IMR-90 (cell line): ENCODE measurements at regions not wholly inside any gene's neighbourhood (a gene's known extent, or its start where the extent isn't known, plus 50 kb on each side); places are given as distances from the start of the nearest gene placed in this dataset.

Experiments used
- ATAC-seq: fragments of 200-7000 bp; cut with Tn5 transposase; 2 replicates; pipeline ENCODE4 v1.9.1; 2020; ENCODE audit warnings: low read depth, mild to moderate bottlenecking, moderate library complexity
- BruUV-seq: library from RNA; stranded (reverse); fragments of 400-500 nt; replicated peaks from 2 replicates; lab custom pipeline; 2021; lab: Mats Ljungman, UMichigan
- CTCF ChIA-PET: fragments of 300-600 bp; formaldehyde crosslinking; extraction: SDS; loops from one replicate; lab custom pipeline; 2021; ENCODE audit warnings: antibody characterized with exemption; lab: Yijun Ruan, JAX
- POLR2A ChIA-PET: fragments of 300-600 bp; sonication (Branson Sonifier 250); formaldehyde crosslinking; loops from one replicate; lab custom pipeline; 2022; ENCODE audit warnings: antibody characterized with exemption; ENCODE audit not compliant: unreplicated experiment; lab: Charles Lee
- DNase-seq: peaks from one replicate; pipeline ENCODE4 v3.0.0; 2013
- H2AFZ ChIP-seq: replicated peaks from 2 replicates; pipeline ENCODE3; 2013; ENCODE audit warnings: low read length, mild to moderate bottlenecking; ENCODE audit not compliant: poor library complexity
- H2AK5ac ChIP-seq: 2 replicates; pipeline ENCODE4 v1.6.1; 2013; ENCODE audit warnings: low read depth, low read length, inconsistent platforms
- H2AK9ac ChIP-seq: replicated peaks from 2 replicates; pipeline ENCODE3; 2013; ENCODE audit warnings: mild to moderate bottlenecking, low read depth, low read length, moderate library complexity; ENCODE audit not compliant: poor library complexity
- H2BK120ac ChIP-seq: 2 replicates; pipeline ENCODE4 v1.6.1; 2013; ENCODE audit warnings: low read depth, low read length, inconsistent platforms
- H2BK15ac ChIP-seq: 3 replicates; pipeline ENCODE4 v1.6.1; 2013; ENCODE audit warnings: low read depth, low read length, inconsistent platforms
- H2BK20ac ChIP-seq: 2 replicates; pipeline ENCODE4 v1.6.1; 2013; ENCODE audit warnings: low read depth, mild to moderate bottlenecking, inconsistent platforms, low read length, moderate library complexity
- H2BK5ac ChIP-seq: 2 replicates; pipeline ENCODE4 v1.6.1; 2013; ENCODE audit warnings: mild to moderate bottlenecking, low read depth, low read length, inconsistent platforms; ENCODE audit not compliant: poor library complexity, severe bottlenecking
- H3K14ac ChIP-seq: replicated peaks from 2 replicates; pipeline ENCODE4 v1.6.1; 2013; ENCODE audit warnings: low read depth, low read length, inconsistent platforms
- H3K18ac ChIP-seq: 2 replicates; pipeline ENCODE4 v1.6.1; 2013; ENCODE audit warnings: low read depth, low read length, control low read depth
- H3K23ac ChIP-seq: 2 replicates; pipeline ENCODE4 v1.6.1; 2013; ENCODE audit warnings: low read depth, low read length, inconsistent platforms
- H3K27ac ChIP-seq: 2 replicates; pipeline ENCODE4 v1.5.1; 2013; ENCODE audit warnings: mild to moderate bottlenecking, control low read depth, low read length; ENCODE audit not compliant: insufficient read depth
- H3K27me3 ChIP-seq: 2 replicates; pipeline ENCODE4 v1.6.1; 2013; ENCODE audit warnings: low read length; ENCODE audit not compliant: control insufficient read depth, insufficient read depth
- H3K36me3 ChIP-seq: 2 replicates; pipeline ENCODE4 v1.6.1; 2013; ENCODE audit warnings: low read length, mixed read lengths; ENCODE audit not compliant: control insufficient read depth, insufficient read depth
- H3K4ac ChIP-seq: 2 replicates; pipeline ENCODE4 v1.6.1; 2013; ENCODE audit warnings: low read depth, low read length, inconsistent platforms
- H3K4me1 ChIP-seq: 2 replicates; pipeline ENCODE4 v1.6.1; 2013; ENCODE audit warnings: low read length, mixed read lengths; ENCODE audit not compliant: control insufficient read depth, insufficient read depth
- H3K4me2 ChIP-seq: 2 replicates; pipeline ENCODE4 v1.6.1; 2013; ENCODE audit warnings: low read depth, mild to moderate bottlenecking, control low read depth, low read length, moderate library complexity
- H3K4me3 ChIP-seq: 2 replicates; pipeline ENCODE4 v1.5.1; 2013; ENCODE audit warnings: low read depth, mild to moderate bottlenecking, control low read depth, low read length, moderate library complexity; ENCODE audit not compliant: insufficient read depth
- H3K56ac ChIP-seq: 2 replicates; pipeline ENCODE4 v1.6.1; 2013; ENCODE audit warnings: low read length, inconsistent platforms; ENCODE audit not compliant: insufficient read depth; ENCODE audit errors: extremely low read depth
- H3K79me1 ChIP-seq, 2 experiments: 2 replicates each; pipeline ENCODE4 v1.6.1; 2013; ENCODE audit warnings: low read length in 2 of 2, inconsistent platforms in 1 of 2, low read depth in 1 of 2
- H3K9ac ChIP-seq: 2 replicates; pipeline ENCODE4 v1.6.1; 2013; ENCODE audit warnings: low read depth, low read length, control low read depth
- H3K9me1 ChIP-seq: 2 replicates; pipeline ENCODE4 v1.6.1; 2013; ENCODE audit warnings: low read length, inconsistent platforms; ENCODE audit not compliant: insufficient read depth
- H3K9me3 ChIP-seq: 2 replicates; pipeline ENCODE4 v1.6.1; 2013; ENCODE audit warnings: low read length; ENCODE audit not compliant: control insufficient read depth, insufficient read depth
- H4K20me1 ChIP-seq: 2 replicates; pipeline ENCODE4 v1.6.1; 2013; ENCODE audit warnings: low read length, inconsistent platforms; ENCODE audit not compliant: insufficient read depth
- H4K5ac ChIP-seq: 2 replicates; pipeline ENCODE4 v1.6.1; 2013; ENCODE audit warnings: mild to moderate bottlenecking, low read depth, low read length, control low read depth
- H4K8ac ChIP-seq, 2 experiments: 2 replicates each; pipeline ENCODE4 v1.6.1; 2013; ENCODE audit warnings: low read depth in 2 of 2, low read length in 2 of 2, control low read depth in 1 of 2, inconsistent platforms in 1 of 2
- H4K91ac ChIP-seq: 2 replicates; pipeline ENCODE4 v1.6.1; 2013; ENCODE audit warnings: low read depth, low read length, inconsistent platforms; ENCODE audit not compliant: insufficient read depth
- BHLHE40 ChIP-seq: fragments of 150-350 bp; IDR thresholded peaks from 2 replicates; pipeline ENCODE4 v1.6.1; 2016; ENCODE audit warnings: mild to moderate bottlenecking, low read depth, low read length
- CEBPB ChIP-seq: IDR thresholded peaks from 2 replicates; pipeline ENCODE4 v1.6.1; 2012; ENCODE audit warnings: low read depth, low read length, improper control_type of control experiment
- ELK1 ChIP-seq: fragments of 150-350 bp; IDR thresholded peaks from 2 replicates; pipeline ENCODE4 v1.6.1; 2016; ENCODE audit warnings: low read depth, mild to moderate bottlenecking, low read length, moderate library complexity, borderline replicate concordance
- FOS ChIP-seq: fragments of 150-350 bp; IDR thresholded peaks from 2 replicates; pipeline ENCODE4 v1.6.1; 2016; ENCODE audit warnings: low read depth, low read length
- MAFK ChIP-seq: IDR thresholded peaks from 2 replicates; pipeline ENCODE4 v1.6.1; 2012; ENCODE audit warnings: low read depth, low read length, improper control_type of control experiment
- MAZ ChIP-seq: IDR thresholded peaks from 2 replicates; pipeline ENCODE4 v1.6.1; 2012; ENCODE audit warnings: low read depth, mild to moderate bottlenecking, low read length, improper control_type of control experiment, moderate library complexity, borderline replicate concordance
- NFE2L2 ChIP-seq: fragments of 150-350 bp; IDR thresholded peaks from 2 replicates; pipeline ENCODE4 v1.6.1; 2016; ENCODE audit warnings: low read depth, mild to moderate bottlenecking, low read length
- RAD21 ChIP-seq: IDR thresholded peaks from 2 replicates; pipeline ENCODE4 v1.6.1; 2012; ENCODE audit warnings: low read length, improper control_type of control experiment
- SMC3 ChIP-seq: fragments of 150-350 bp; IDR thresholded peaks from 2 replicates; pipeline ENCODE4 v1.6.1; 2016; ENCODE audit warnings: low read depth, mild to moderate bottlenecking, antibody characterized with exemption, low read length, moderate library complexity
- USF2 ChIP-seq: fragments of 150-350 bp; IDR thresholded peaks from 2 replicates; pipeline ENCODE4 v1.6.1; 2017; ENCODE audit warnings: mild to moderate bottlenecking, antibody characterized with exemption, low read length, low read depth
- WGBS, 2 experiments: methylation state at CpG; one replicate each; pipeline versions ENCODE4 v1.1.5 to v1.1.7; 2013; ENCODE audit warnings: missing lambda C conversion rate in 2 of 2; ENCODE audit not compliant: insufficient read length in 1 of 2; ENCODE audit errors: extremely low coverage in 2 of 2; 5-methylcytosine and 5-hydroxymethylcytosine counted together
- dilution Hi-C: fragments of 300-500 bp; cut with HindIII; formaldehyde crosslinking; loops from one replicate; pipeline ENCODE4 v1.14.3; 2018; ENCODE audit warnings: low sequenced_read_pairs; ENCODE audit not compliant: unreplicated experiment
- in situ Hi-C: fragments of 300-500 bp; cut with MboI; formaldehyde crosslinking; loops from 3 replicates; pipeline ENCODE4 v1.14.3; 2019; ENCODE audit warnings: low sequenced_read_pairs, inconsistent platforms, mixed read lengths
- intact Hi-C: fragments of 100-400 bp; cut with micrococcal nuclease; formaldehyde crosslinking; loops from 2 replicates; pipeline ENCODE4 v1.10.0; 2022

DNA sequence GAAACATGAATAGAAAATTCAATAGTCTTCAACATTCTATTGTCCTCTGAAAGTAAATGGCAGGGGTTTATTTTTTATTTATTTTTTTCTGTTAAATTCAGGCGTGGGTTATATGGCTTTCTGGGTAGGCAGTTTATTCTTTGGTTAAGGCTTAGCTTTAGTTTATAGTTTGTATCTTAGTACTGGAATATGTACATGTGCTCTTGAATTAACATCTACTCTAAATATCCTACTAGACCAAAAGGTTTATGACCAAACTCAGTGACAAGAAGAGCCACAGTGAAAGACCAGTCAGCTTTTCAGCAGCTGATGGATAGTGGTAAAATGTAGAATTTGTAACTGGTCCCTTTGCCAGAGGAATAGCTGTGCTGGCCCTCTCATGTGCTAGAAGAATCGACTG, 62.0 kb upstream of the DAB2 start:
- ChIA-PET CTCF (no interaction called here), POLR2A (no interaction called here)
- DNase-seq (no peak), ATAC-seq (no peak)
- no peak overlapping the region for H3K9ac ChIP-seq
- H3K4me1 ChIP-seq = no peaks in the 10 kb centered on the region; the same call in 1 of the 2 replicates
- no peak overlapping the region for H3K56ac ChIP-seq
- H4K91ac ChIP-seq = no peak overlapping the region
- no peak overlapping the region for H2BK15ac ChIP-seq
- TF ChIP-seq ELK1 = no peak
- no peak for TF ChIP-seq NFE2L2
- TF ChIP-seq SMC3 = no peak
- TF ChIP-seq FOS = no peak
- no peak for TF ChIP-seq MAFK
- no peak for TF ChIP-seq USF2
- TF ChIP-seq CEBPB = no peak
- no peak for TF ChIP-seq BHLHE40
- no peak for TF ChIP-seq RAD21
- no peak for TF ChIP-seq MAZ
- no peak overlapping the region for H3K4ac ChIP-seq
- no peaks in the 10 kb centered on the region for H3K79me1 ChIP-seq
- H3K36me3 ChIP-seq = no peaks in the 10 kb centered on the region
- no peaks in the 10 kb centered on the region for H4K20me1 ChIP-seq
- no peak overlapping the region for H3K18ac ChIP-seq
- H2AK5ac ChIP-seq = no peak overlapping the region
- no peak overlapping the region for H4K8ac ChIP-seq
- no peak overlapping the region for H3K4me2 ChIP-seq
- no peak overlapping the region for H2AFZ ChIP-seq
- H3K23ac ChIP-seq = no peak overlapping the region
- dilution Hi-C loops (no loop called here), in situ Hi-C loops (no loop called here), intact Hi-C loops (no loop called here)
- peaks cover 6% of the 10 kb centered on the region for H3K9me3 ChIP-seq
- H2AK9ac ChIP-seq = no peak overlapping the region
- H3K14ac ChIP-seq = no peak overlapping the region
- H3K27me3 ChIP-seq = no peaks in the 10 kb centered on the region
- H3K27ac ChIP-seq = no peak overlapping the region
- H3K4me3 ChIP-seq = no peak overlapping the region
- no peaks in the 10 kb centered on the region for H3K9me1 ChIP-seq
- no CpG with 5 or more reads among the region's 2 CpGs for WGBS, 2 experiments
- H4K5ac ChIP-seq = no peak overlapping the region
- no peak overlapping the region for H2BK20ac ChIP-seq
- H2BK5ac ChIP-seq = no peak overlapping the region
- no TSS peak for BruUV-seq
- H2BK120ac ChIP-seq = no peak overlapping the region
